IMR-90 (cell line): ENCODE measurements at regions not wholly inside any gene's neighbourhood (a gene's known extent, or its start where the extent isn't known, plus 50 kb on each side); places are given as distances from the start of the nearest gene placed in this dataset.

Source experiments
- ATAC-seq: fragments of 200-7000 bp; cut with Tn5 transposase; 2 replicates; pipeline ENCODE4 v1.9.1; 2020; ENCODE audit warnings: low read depth, mild to moderate bottlenecking, moderate library complexity
- BruUV-seq: library from RNA; stranded (reverse); fragments of 400-500 nt; replicated peaks from 2 replicates; lab custom pipeline; 2021; lab: Mats Ljungman, UMichigan
- CTCF ChIA-PET: fragments of 300-600 bp; formaldehyde crosslinking; extraction: SDS; loops from one replicate; lab custom pipeline; 2021; ENCODE audit warnings: antibody characterized with exemption; lab: Yijun Ruan, JAX
- POLR2A ChIA-PET: fragments of 300-600 bp; sonication (Branson Sonifier 250); formaldehyde crosslinking; loops from one replicate; lab custom pipeline; 2022; ENCODE audit warnings: antibody characterized with exemption; ENCODE audit not compliant: unreplicated experiment; lab: Charles Lee
- DNase-seq: peaks from one replicate; pipeline ENCODE4 v3.0.0; 2013
- H2AFZ ChIP-seq: replicated peaks from 2 replicates; pipeline ENCODE3; 2013; ENCODE audit warnings: low read length, mild to moderate bottlenecking; ENCODE audit not compliant: poor library complexity
- H2AK5ac ChIP-seq: 2 replicates; pipeline ENCODE4 v1.6.1; 2013; ENCODE audit warnings: low read depth, low read length, inconsistent platforms
- H2AK9ac ChIP-seq: replicated peaks from 2 replicates; pipeline ENCODE3; 2013; ENCODE audit warnings: mild to moderate bottlenecking, low read depth, low read length, moderate library complexity; ENCODE audit not compliant: poor library complexity
- H2BK120ac ChIP-seq: 2 replicates; pipeline ENCODE4 v1.6.1; 2013; ENCODE audit warnings: low read depth, low read length, inconsistent platforms
- H2BK15ac ChIP-seq: 3 replicates; pipeline ENCODE4 v1.6.1; 2013; ENCODE audit warnings: low read depth, low read length, inconsistent platforms
- H2BK20ac ChIP-seq: 2 replicates; pipeline ENCODE4 v1.6.1; 2013; ENCODE audit warnings: low read depth, mild to moderate bottlenecking, inconsistent platforms, low read length, moderate library complexity
- H2BK5ac ChIP-seq: 2 replicates; pipeline ENCODE4 v1.6.1; 2013; ENCODE audit warnings: mild to moderate bottlenecking, low read depth, low read length, inconsistent platforms; ENCODE audit not compliant: poor library complexity, severe bottlenecking
- H3K14ac ChIP-seq: replicated peaks from 2 replicates; pipeline ENCODE4 v1.6.1; 2013; ENCODE audit warnings: low read depth, low read length, inconsistent platforms
- H3K18ac ChIP-seq: 2 replicates; pipeline ENCODE4 v1.6.1; 2013; ENCODE audit warnings: low read depth, low read length, control low read depth
- H3K23ac ChIP-seq: 2 replicates; pipeline ENCODE4 v1.6.1; 2013; ENCODE audit warnings: low read depth, low read length, inconsistent platforms
- H3K27ac ChIP-seq: 2 replicates; pipeline ENCODE4 v1.5.1; 2013; ENCODE audit warnings: mild to moderate bottlenecking, control low read depth, low read length; ENCODE audit not compliant: insufficient read depth
- H3K27me3 ChIP-seq: 2 replicates; pipeline ENCODE4 v1.6.1; 2013; ENCODE audit warnings: low read length; ENCODE audit not compliant: control insufficient read depth, insufficient read depth
- H3K36me3 ChIP-seq: 2 replicates; pipeline ENCODE4 v1.6.1; 2013; ENCODE audit warnings: low read length, mixed read lengths; ENCODE audit not compliant: control insufficient read depth, insufficient read depth
- H3K4ac ChIP-seq: 2 replicates; pipeline ENCODE4 v1.6.1; 2013; ENCODE audit warnings: low read depth, low read length, inconsistent platforms
- H3K4me1 ChIP-seq: 2 replicates; pipeline ENCODE4 v1.6.1; 2013; ENCODE audit warnings: low read length, mixed read lengths; ENCODE audit not compliant: control insufficient read depth, insufficient read depth
- H3K4me2 ChIP-seq: 2 replicates; pipeline ENCODE4 v1.6.1; 2013; ENCODE audit warnings: low read depth, mild to moderate bottlenecking, control low read depth, low read length, moderate library complexity
- H3K4me3 ChIP-seq: 2 replicates; pipeline ENCODE4 v1.5.1; 2013; ENCODE audit warnings: low read depth, mild to moderate bottlenecking, control low read depth, low read length, moderate library complexity; ENCODE audit not compliant: insufficient read depth
- H3K56ac ChIP-seq: 2 replicates; pipeline ENCODE4 v1.6.1; 2013; ENCODE audit warnings: low read length, inconsistent platforms; ENCODE audit not compliant: insufficient read depth; ENCODE audit errors: extremely low read depth
- H3K79me1 ChIP-seq, 2 experiments: 2 replicates each; pipeline ENCODE4 v1.6.1; 2013; ENCODE audit warnings: low read length in 2 of 2, inconsistent platforms in 1 of 2, low read depth in 1 of 2
- H3K9ac ChIP-seq: 2 replicates; pipeline ENCODE4 v1.6.1; 2013; ENCODE audit warnings: low read depth, low read length, control low read depth
- H3K9me1 ChIP-seq: 2 replicates; pipeline ENCODE4 v1.6.1; 2013; ENCODE audit warnings: low read length, inconsistent platforms; ENCODE audit not compliant: insufficient read depth
- H3K9me3 ChIP-seq: 2 replicates; pipeline ENCODE4 v1.6.1; 2013; ENCODE audit warnings: low read length; ENCODE audit not compliant: control insufficient read depth, insufficient read depth
- H4K20me1 ChIP-seq: 2 replicates; pipeline ENCODE4 v1.6.1; 2013; ENCODE audit warnings: low read length, inconsistent platforms; ENCODE audit not compliant: insufficient read depth
- H4K5ac ChIP-seq: 2 replicates; pipeline ENCODE4 v1.6.1; 2013; ENCODE audit warnings: mild to moderate bottlenecking, low read depth, low read length, control low read depth
- H4K8ac ChIP-seq, 2 experiments: 2 replicates each; pipeline ENCODE4 v1.6.1; 2013; ENCODE audit warnings: low read depth in 2 of 2, low read length in 2 of 2, control low read depth in 1 of 2, inconsistent platforms in 1 of 2
- H4K91ac ChIP-seq: 2 replicates; pipeline ENCODE4 v1.6.1; 2013; ENCODE audit warnings: low read depth, low read length, inconsistent platforms; ENCODE audit not compliant: insufficient read depth
- BHLHE40 ChIP-seq: fragments of 150-350 bp; IDR thresholded peaks from 2 replicates; pipeline ENCODE4 v1.6.1; 2016; ENCODE audit warnings: mild to moderate bottlenecking, low read depth, low read length
- FOS ChIP-seq: fragments of 150-350 bp; IDR thresholded peaks from 2 replicates; pipeline ENCODE4 v1.6.1; 2016; ENCODE audit warnings: low read depth, low read length
- MAFK ChIP-seq: IDR thresholded peaks from 2 replicates; pipeline ENCODE4 v1.6.1; 2012; ENCODE audit warnings: low read depth, low read length, improper control_type of control experiment
- MAZ ChIP-seq: IDR thresholded peaks from 2 replicates; pipeline ENCODE4 v1.6.1; 2012; ENCODE audit warnings: low read depth, mild to moderate bottlenecking, low read length, improper control_type of control experiment, moderate library complexity, borderline replicate concordance
- NFE2L2 ChIP-seq: fragments of 150-350 bp; IDR thresholded peaks from 2 replicates; pipeline ENCODE4 v1.6.1; 2016; ENCODE audit warnings: low read depth, mild to moderate bottlenecking, low read length
- POLR2A ChIP-seq: IDR thresholded peaks from 2 replicates; pipeline ENCODE4 v1.6.1; 2012; ENCODE audit warnings: mild to moderate bottlenecking, low read depth, low read length
- SMC3 ChIP-seq: fragments of 150-350 bp; IDR thresholded peaks from 2 replicates; pipeline ENCODE4 v1.6.1; 2016; ENCODE audit warnings: low read depth, mild to moderate bottlenecking, antibody characterized with exemption, low read length, moderate library complexity
- WGBS, 2 experiments: methylation state at CpG; one replicate each; pipeline versions ENCODE4 v1.1.5 to v1.1.7; 2013; ENCODE audit warnings: missing lambda C conversion rate in 2 of 2; ENCODE audit not compliant: insufficient read length in 1 of 2; ENCODE audit errors: extremely low coverage in 2 of 2; 5-methylcytosine and 5-hydroxymethylcytosine counted together
- dilution Hi-C: fragments of 300-500 bp; cut with HindIII; formaldehyde crosslinking; loops from one replicate; pipeline ENCODE4 v1.14.3; 2018; ENCODE audit warnings: low sequenced_read_pairs; ENCODE audit not compliant: unreplicated experiment
- in situ Hi-C: fragments of 300-500 bp; cut with MboI; formaldehyde crosslinking; loops from 3 replicates; pipeline ENCODE4 v1.14.3; 2019; ENCODE audit warnings: low sequenced_read_pairs, inconsistent platforms, mixed read lengths
- intact Hi-C: fragments of 100-400 bp; cut with micrococcal nuclease; formaldehyde crosslinking; loops from 2 replicates; pipeline ENCODE4 v1.10.0; 2022
- TF ChIP-seq, protein P1 (sequence below): fragments of 150-350 bp; IDR thresholded peaks from 2 replicates; pipeline ENCODE4 v1.6.1; 2017; ENCODE audit warnings: mild to moderate bottlenecking, antibody characterized with exemption, low read length, low read depth
- TF ChIP-seq, protein P2 (sequence below): fragments of 150-350 bp; IDR thresholded peaks from 2 replicates; pipeline ENCODE4 v1.6.1; 2016; ENCODE audit warnings: low read depth, mild to moderate bottlenecking, low read length, moderate library complexity, borderline replicate concordance

DNA sequence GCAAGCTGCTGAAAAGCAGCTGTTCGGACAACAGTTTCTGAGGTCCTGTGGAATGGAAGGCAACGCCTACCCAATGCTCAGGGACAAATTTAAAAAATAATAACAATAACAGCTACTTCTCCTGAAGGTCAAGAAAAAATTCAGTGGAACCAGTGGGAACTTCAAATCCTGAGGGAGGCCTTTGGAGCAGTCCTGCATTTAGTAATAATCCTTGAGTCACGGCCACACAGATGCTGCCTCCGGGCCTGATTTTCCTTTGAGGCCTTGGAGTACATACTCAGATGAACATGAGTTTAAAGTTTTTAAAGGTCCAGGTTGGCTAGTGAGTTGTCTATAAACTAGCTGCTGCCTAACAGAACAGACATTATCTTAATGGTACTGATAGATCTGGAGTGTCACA lies 268.0 kb downstream of the MSRB3 start:
- Histone ChIP-seq H2BK5ac (peak overlapping the region; percentile 68), H4K91ac (peak overlapping the region; percentile 54; the same call in 1 of the 2 replicates), H3K27ac (peak overlapping the region; percentile 27; the same call in 1 of the 2 replicates), H3K23ac (no peak overlapping the region), H3K9ac (no peak overlapping the region), H3K79me1 (no peaks in the 10 kb centered on the region), H3K9me3 (no peaks in the 10 kb centered on the region), H2AFZ (no peak overlapping the region), H4K5ac (peak overlapping the region; percentile 91), H3K4me1 (peaks cover 4% of the 10 kb centered on the region), H3K36me3 (no peaks in the 10 kb centered on the region), H2BK20ac (peak overlapping the region; percentile 44; the same call in 1 of the 2 replicates), H3K4ac (peak overlapping the region; percentile 69), H3K14ac (no peak overlapping the region), H2AK5ac (peak overlapping the region; percentile 11; the same call in 1 of the 2 replicates), H4K8ac (peak overlapping the region; percentile 30 to 41; a peak in 1 of 4 replicates), H2AK9ac (no peak overlapping the region), H3K4me3 (no peak overlapping the region), H3K56ac (no peak overlapping the region), H4K20me1 (no peaks in the 10 kb centered on the region), H3K4me2 (no peak overlapping the region), H2BK120ac (peak overlapping the region; percentile 69), H3K27me3 (no peaks in the 10 kb centered on the region), H2BK15ac (peak overlapping the region; percentile 45; the same call in 1 of the 3 replicates), H3K18ac (peak overlapping the region; percentile 78), H3K9me1 (no peaks in the 10 kb centered on the region)
- POLR2A ChIA-PET = interaction anchor here (0.6 kb wide), 1 partner anchor 258 kb away, joined by 3 read pairs; no protein-coding TSS in a partner anchor
- TF ChIP-seq MAZ (no peak), POLR2A (no peak), MAFK (no peak), FOS (no peak), NFE2L2 (no peak), SMC3 (no peak), BHLHE40 (no peak)
- TF ChIP-seq, protein P1, sequence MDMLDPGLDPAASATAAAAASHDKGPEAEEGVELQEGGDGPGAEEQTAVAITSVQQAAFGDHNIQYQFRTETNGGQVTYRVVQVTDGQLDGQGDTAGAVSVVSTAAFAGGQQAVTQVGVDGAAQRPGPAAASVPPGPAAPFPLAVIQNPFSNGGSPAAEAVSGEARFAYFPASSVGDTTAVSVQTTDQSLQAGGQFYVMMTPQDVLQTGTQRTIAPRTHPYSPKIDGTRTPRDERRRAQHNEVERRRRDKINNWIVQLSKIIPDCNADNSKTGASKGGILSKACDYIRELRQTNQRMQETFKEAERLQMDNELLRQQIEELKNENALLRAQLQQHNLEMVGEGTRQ = no peak
- TF ChIP-seq, protein P2, sequence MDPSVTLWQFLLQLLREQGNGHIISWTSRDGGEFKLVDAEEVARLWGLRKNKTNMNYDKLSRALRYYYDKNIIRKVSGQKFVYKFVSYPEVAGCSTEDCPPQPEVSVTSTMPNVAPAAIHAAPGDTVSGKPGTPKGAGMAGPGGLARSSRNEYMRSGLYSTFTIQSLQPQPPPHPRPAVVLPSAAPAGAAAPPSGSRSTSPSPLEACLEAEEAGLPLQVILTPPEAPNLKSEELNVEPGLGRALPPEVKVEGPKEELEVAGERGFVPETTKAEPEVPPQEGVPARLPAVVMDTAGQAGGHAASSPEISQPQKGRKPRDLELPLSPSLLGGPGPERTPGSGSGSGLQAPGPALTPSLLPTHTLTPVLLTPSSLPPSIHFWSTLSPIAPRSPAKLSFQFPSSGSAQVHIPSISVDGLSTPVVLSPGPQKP = no peak
- in situ Hi-C loops (no loop called here), dilution Hi-C loops (no loop called here), intact Hi-C loops (no loop called here)
- WGBS, 2 experiments = no CpG with 5 or more reads among the region's 4 CpGs
- CTCF ChIA-PET = interaction anchor here (1.0 to 1.1 kb wide), 2 partner anchors 10 kb away, joined by 3 to 5 read pairs; no protein-coding TSS in a partner anchor
- ATAC-seq = peak; percentile 44; the same call in 1 of the 2 replicates
- DNase-seq = no peak
- BruUV-seq = no TSS peak
